ENCODE measurements at regions not wholly inside any gene's neighbourhood (a gene's known extent, or its start where the extent isn't known, plus 50 kb on each side); places are given as distances from the start of the nearest gene placed in this dataset.

- TF ChIP-seq CTCF (conservative IDR thresholded peaks at IDR 0.05) (no peak), EZH2 (IDR thresholded peaks at IDR 0.05; ENCODE audit: low read depth) (no peak)
Measured at GRCh38 chr5:3325972-3326840, 269.4 kb upstream of the IRX1 start.
